Sigmoid colon (tissue), 6 donors: ENCODE measurements at regions not wholly inside any gene's neighbourhood (a gene's known extent, or its start where the extent isn't known, plus 50 kb on each side); places are given as distances from the start of the nearest gene placed in this dataset.

Experiments
- DNase-seq: peaks from one replicate; pipeline ENCODE4 v3.0.0-alpha.2; 2019
- H3K27ac ChIP-seq, 4 donors: fragments of 200-600 bp; sonication (generic); one replicate each; pipeline ENCODE4 v1.5.1; 2016 to 2019; ENCODE audit warnings: mild to moderate bottlenecking in 1 of 4
- H3K27me3 ChIP-seq, 3 donors: fragments of 200-600 bp; sonication (generic); one replicate each; pipeline ENCODE4 v1.5.1; 2019; ENCODE audit warnings: mild to moderate bottlenecking in 1 of 3
- H3K36me3 ChIP-seq, 4 donors: fragments of 200-600 bp; sonication (generic); one replicate each; pipeline ENCODE4 v1.5.1; 2016 to 2019
- H3K4me1 ChIP-seq, 4 donors: fragments of 200-600 bp; sonication (generic); one replicate each; pipeline ENCODE4 v1.5.1; 2017 to 2019
- H3K4me3 ChIP-seq, 4 donors: fragments of 200-600 bp; sonication (generic); one replicate each; pipeline ENCODE4 v1.5.1; 2017 to 2019; ENCODE audit warnings: mild to moderate bottlenecking in 2 of 4, moderate library complexity in 1 of 4
- H3K9me3 ChIP-seq, 4 donors: fragments of 200-600 bp in 3 of 4; sonication (generic) in 3 of 4; one replicate each; pipeline versions ENCODE4 v1.5.1 to v1.6.1; 2013 to 2019
- EP300 ChIP-seq, 4 donors: sonication (generic); formaldehyde crosslinking; IDR thresholded peaks; one replicate each; pipeline ENCODE4 v1.6.1; 2017; ENCODE audit warnings: antibody characterized with exemption in 4 of 4
- POLR2A ChIP-seq, 2 donors: fragments of 450-650 bp; IDR thresholded peaks; one replicate each; pipeline ENCODE4 v1.6.1; 2016; ENCODE audit warnings: antibody characterized with exemption in 2 of 2, mild to moderate bottlenecking in 2 of 2, moderate library complexity in 2 of 2
- POLR2AphosphoS5 ChIP-seq, 4 donors: sonication (generic); formaldehyde crosslinking; IDR thresholded peaks; one replicate each; pipeline ENCODE4 v1.6.1; 2017; ENCODE audit warnings: antibody characterized with exemption in 4 of 4
- WGBS, 2 donors: extraction: QIAGEN DNeasy Blood & Tissue Kit; methylation state at CpG; one replicate each; pipeline ENCODE4 v1.1.7; 2013; 5-methylcytosine and 5-hydroxymethylcytosine counted together
- intact Hi-C: fragments of 100-400 bp; cut with DNase I; formaldehyde crosslinking; loops from one replicate; pipeline ENCODE4 v1.15.1; 2023
- TF ChIP-seq, protein P1 (sequence below), 4 experiments: fragments of 450-650 bp in 3 of 4; fragments of 200-600 bp in 1 of 4; IDR thresholded peaks; one replicate each; pipeline ENCODE4 v1.5.1; 2016 to 2019; ENCODE audit warnings: antibody characterized with exemption in 4 of 4, mild to moderate bottlenecking in 3 of 4, moderate library complexity in 2 of 4
- donor health status: healthy with polysubstance abuse.
- donor health status: healthy.

DNA sequence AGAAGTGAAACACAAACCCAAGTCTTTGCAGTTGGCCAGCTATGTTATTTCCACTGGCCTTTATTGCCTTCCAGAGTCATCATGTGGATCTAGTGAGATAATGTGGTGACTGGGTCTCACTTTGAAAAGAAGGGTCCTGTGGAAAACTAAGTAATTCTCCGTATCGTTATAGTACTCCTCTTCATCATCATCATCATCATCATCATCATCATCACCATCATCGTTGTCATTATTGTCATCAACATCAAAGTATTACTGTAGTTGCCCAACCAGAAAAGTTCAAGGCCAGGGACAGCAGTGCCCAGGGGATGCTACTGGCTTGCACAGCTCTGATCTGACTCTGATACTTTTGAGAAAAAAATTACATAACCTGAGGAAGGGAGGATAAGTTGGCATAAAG lies 295.6 kb upstream of the F9 start:
- no peak for DNase-seq
- no peaks in the 10 kb centered on the region for H3K9me3 ChIP-seq
- no peak overlapping the region for H3K27ac ChIP-seq
- intact Hi-C loops: no loop called here
- no peaks in the 10 kb centered on the region for H3K27me3 ChIP-seq
- H3K4me3 ChIP-seq: no peak overlapping the region
- 93 to 95% methylated on average over 3 of the region's 3 CpGs for WGBS, 2 donors
- no peaks in the 10 kb centered on the region for H3K4me1 ChIP-seq
- TF ChIP-seq POLR2AphosphoS5 (IDR thresholded peaks at IDR 0.05) (no peak), POLR2A (IDR thresholded peaks at IDR 0.05) (no peak), EP300 (IDR thresholded peaks at IDR 0.05) (no peak)
- TF ChIP-seq, protein P1, sequence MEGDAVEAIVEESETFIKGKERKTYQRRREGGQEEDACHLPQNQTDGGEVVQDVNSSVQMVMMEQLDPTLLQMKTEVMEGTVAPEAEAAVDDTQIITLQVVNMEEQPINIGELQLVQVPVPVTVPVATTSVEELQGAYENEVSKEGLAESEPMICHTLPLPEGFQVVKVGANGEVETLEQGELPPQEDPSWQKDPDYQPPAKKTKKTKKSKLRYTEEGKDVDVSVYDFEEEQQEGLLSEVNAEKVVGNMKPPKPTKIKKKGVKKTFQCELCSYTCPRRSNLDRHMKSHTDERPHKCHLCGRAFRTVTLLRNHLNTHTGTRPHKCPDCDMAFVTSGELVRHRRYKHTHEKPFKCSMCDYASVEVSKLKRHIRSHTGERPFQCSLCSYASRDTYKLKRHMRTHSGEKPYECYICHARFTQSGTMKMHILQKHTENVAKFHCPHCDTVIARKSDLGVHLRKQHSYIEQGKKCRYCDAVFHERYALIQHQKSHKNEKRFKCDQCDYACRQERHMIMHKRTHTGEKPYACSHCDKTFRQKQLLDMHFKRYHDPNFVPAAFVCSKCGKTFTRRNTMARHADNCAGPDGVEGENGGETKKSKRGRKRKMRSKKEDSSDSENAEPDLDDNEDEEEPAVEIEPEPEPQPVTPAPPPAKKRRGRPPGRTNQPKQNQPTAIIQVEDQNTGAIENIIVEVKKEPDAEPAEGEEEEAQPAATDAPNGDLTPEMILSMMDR (IDR thresholded peaks at IDR 0.05): no peak
- no peaks in the 10 kb centered on the region for H3K36me3 ChIP-seq

DNA sequence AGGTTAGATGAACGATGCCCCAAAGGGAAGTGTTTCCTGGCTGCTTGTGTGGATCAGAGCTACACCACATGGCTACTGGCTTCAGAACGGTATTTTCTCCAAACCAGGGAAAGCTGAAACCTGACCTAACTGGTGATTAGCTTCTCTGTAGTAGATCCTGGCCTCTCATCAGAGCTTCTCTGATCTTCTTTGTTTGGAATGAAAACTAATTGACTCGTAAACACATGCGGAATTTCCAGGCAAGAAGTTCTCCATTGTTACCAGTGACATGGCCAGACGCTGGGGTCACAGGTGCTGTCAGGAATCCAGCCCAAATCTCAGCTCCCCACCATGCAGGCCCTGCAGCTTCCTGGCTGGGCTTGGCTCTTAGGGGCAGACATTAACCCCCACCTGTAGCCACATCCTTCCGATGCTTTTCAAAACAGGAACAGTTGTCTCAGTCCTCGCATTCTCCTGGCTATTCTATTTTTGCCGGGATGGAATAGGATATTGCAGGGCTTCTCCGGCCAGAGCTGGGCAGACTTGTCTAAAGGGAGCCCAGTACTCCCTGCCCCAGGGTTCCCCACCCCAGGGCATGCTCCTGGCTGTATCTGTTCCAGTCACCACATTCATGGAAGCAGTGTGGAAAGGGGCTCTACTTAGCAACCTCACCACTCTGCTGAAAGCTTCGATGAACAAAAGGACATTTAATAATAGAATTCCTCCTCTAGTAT lies 305.4 kb upstream of the F9 start:
- no peak for TF ChIP-seq POLR2A (IDR thresholded peaks at IDR 0.05)
- no peak for TF ChIP-seq EP300 (IDR thresholded peaks at IDR 0.05)
- TF ChIP-seq, protein P1 (IDR thresholded peaks at IDR 0.05): no peak
- no peak for TF ChIP-seq POLR2AphosphoS5 (IDR thresholded peaks at IDR 0.05)
- H3K27me3 ChIP-seq: no peaks in the 10 kb centered on the region
- WGBS, 2 donors: 48% methylated on average over 10 of the region's 10 CpGs
- intact Hi-C loops: no loop called here
- H3K36me3 ChIP-seq: no peaks in the 10 kb centered on the region
- H3K4me3 ChIP-seq: no peak overlapping the region
- DNase-seq: no peak
- no peak overlapping the region for H3K27ac ChIP-seq
- no peaks in the 10 kb centered on the region for H3K9me3 ChIP-seq
- H3K4me1 ChIP-seq: no peaks in the 10 kb centered on the region

DNA sequence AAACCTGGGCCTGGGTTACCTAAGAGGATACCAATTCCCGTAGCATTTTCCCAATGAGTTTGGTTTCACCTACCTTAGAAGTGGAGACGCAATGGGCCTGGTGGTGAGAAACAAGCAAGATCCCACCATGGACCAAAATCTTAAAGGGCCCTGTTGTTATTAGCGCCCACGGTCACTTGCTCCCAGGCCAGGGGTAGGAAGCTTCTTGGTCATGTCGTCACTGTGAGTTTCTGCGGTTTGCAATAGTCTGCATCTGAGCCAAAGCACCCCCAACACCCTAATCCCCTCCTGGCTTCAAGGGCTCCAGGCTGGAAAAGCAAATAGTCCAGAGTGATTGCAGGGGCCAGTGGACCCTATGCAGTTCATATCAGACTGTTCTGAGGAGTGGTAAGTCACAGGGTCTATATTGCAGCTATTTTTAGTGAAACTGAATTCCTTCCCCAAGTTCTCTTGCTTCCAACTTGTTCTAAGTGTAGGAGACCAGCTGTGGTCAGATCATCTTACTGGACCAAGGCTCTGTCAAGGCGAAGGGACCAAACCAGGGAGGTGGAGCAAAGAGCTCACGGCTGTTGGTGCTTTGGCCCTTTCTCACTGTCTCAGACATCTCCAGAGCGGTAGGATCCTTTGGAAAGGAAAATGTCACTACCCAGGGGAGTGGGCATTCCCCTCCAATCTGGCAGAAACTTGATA lies 307.9 kb upstream of the F9 start:
- TF ChIP-seq, protein P1 (IDR thresholded peaks at IDR 0.05): no peak
- no peak for TF ChIP-seq POLR2AphosphoS5 (IDR thresholded peaks at IDR 0.05)
- TF ChIP-seq POLR2A (IDR thresholded peaks at IDR 0.05): no peak
- TF ChIP-seq EP300 (IDR thresholded peaks at IDR 0.05): no peak
- Histone ChIP-seq H3K4me3 (no peak overlapping the region), H3K4me1 (no peaks in the 10 kb centered on the region), H3K27me3 (no peaks in the 10 kb centered on the region), H3K36me3 (no peaks in the 10 kb centered on the region), H3K9me3 (no peaks in the 10 kb centered on the region), H3K27ac (no peak overlapping the region)
- 88 to 89% methylated on average over 9 of the region's 9 CpGs for WGBS, 2 donors
- DNase-seq: no peak
- intact Hi-C loops: no loop called here

DNA sequence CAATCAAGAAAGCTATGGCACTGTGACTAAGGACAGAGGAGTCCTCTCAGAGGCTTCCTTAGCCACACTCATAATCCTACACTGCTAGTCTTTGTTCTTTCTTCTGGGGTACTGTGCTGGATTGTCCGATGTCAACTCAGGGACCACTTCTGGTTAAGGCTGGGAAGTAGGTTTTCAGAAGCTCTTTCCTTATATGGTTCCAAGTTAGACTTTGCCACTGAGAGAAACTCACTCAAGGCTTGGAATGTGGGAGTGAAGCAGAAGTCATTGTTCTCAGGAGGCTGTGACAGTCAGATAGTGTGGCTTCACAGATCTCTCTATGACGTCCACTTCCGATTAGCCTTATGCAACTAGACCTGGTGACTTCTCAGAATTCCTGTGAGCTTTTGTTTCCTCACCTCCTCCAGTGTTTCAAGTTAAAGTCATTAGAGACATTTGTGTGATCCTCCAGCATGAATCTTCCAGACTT lies 317.3 kb upstream of the F9 start:
- no peaks in the 10 kb centered on the region for H3K36me3 ChIP-seq
- no peaks in the 10 kb centered on the region for H3K9me3 ChIP-seq
- 77 to 80% methylated on average over 3 of the region's 3 CpGs for WGBS, 2 donors
- no peaks in the 10 kb centered on the region for H3K27me3 ChIP-seq
- H3K27ac ChIP-seq: no peak overlapping the region
- intact Hi-C loops: no loop called here
- H3K4me1 ChIP-seq: no peaks in the 10 kb centered on the region
- DNase-seq: no peak
- TF ChIP-seq, protein P1 (IDR thresholded peaks at IDR 0.05): no peak
- no peak for TF ChIP-seq POLR2AphosphoS5 (IDR thresholded peaks at IDR 0.05)
- no peak for TF ChIP-seq POLR2A (IDR thresholded peaks at IDR 0.05)
- TF ChIP-seq EP300 (IDR thresholded peaks at IDR 0.05): no peak
- H3K4me3 ChIP-seq: no peak overlapping the region
